GM12865 (cell line): ENCODE measurements at regions not wholly inside any gene's neighbourhood (a gene's known extent, or its start where the extent isn't known, plus 50 kb on each side); places are given as distances from the start of the nearest gene placed in this dataset.

Experiments
- DNase-seq: peaks from one replicate; pipeline ENCODE4 v3.0.0; 2010; ENCODE audit warnings: low read depth
- H3K4me3 ChIP-seq: 2 replicates; pipeline ENCODE4 v1.5.1; 2011; ENCODE audit warnings: mild to moderate bottlenecking, low read depth, low read length, control low read depth
- TF ChIP-seq, protein P1 (sequence below): IDR thresholded peaks from 2 replicates; pipeline ENCODE4 v1.5.1; 2011; ENCODE audit warnings: low read length, control low read depth, low read depth, inconsistent platforms; ENCODE audit not compliant: insufficient read depth; ENCODE audit errors: missing control alignments

DNA sequence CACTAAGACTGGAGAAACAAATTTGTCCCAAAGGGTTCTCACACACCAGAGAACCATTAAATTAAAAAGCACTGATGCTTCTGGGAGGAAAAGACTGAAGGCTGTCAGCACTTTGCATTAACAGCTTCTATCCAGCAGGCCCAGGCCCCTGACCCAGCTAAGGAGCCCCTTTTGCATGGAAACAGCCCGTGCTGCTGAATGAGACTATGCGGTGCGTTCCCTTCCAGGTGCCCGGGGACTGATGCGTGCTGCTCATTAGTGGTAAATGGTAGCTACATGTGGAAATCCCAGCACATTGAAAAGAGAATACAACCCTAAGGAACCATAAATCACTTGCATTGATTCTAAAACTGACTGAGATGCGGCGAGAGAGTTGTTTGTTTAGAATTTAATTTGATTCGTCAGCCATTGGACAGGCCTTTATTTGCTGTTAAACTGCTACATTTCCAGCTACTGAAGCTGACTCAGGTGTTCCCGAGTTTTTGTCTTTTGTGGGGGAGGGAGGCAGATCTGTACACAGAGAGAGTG, 351.0 kb upstream of the SLC24A2 start:
- TF ChIP-seq, protein P1, sequence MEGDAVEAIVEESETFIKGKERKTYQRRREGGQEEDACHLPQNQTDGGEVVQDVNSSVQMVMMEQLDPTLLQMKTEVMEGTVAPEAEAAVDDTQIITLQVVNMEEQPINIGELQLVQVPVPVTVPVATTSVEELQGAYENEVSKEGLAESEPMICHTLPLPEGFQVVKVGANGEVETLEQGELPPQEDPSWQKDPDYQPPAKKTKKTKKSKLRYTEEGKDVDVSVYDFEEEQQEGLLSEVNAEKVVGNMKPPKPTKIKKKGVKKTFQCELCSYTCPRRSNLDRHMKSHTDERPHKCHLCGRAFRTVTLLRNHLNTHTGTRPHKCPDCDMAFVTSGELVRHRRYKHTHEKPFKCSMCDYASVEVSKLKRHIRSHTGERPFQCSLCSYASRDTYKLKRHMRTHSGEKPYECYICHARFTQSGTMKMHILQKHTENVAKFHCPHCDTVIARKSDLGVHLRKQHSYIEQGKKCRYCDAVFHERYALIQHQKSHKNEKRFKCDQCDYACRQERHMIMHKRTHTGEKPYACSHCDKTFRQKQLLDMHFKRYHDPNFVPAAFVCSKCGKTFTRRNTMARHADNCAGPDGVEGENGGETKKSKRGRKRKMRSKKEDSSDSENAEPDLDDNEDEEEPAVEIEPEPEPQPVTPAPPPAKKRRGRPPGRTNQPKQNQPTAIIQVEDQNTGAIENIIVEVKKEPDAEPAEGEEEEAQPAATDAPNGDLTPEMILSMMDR: no peak
- no peak for DNase-seq
- no peak overlapping the region for H3K4me3 ChIP-seq

DNA sequence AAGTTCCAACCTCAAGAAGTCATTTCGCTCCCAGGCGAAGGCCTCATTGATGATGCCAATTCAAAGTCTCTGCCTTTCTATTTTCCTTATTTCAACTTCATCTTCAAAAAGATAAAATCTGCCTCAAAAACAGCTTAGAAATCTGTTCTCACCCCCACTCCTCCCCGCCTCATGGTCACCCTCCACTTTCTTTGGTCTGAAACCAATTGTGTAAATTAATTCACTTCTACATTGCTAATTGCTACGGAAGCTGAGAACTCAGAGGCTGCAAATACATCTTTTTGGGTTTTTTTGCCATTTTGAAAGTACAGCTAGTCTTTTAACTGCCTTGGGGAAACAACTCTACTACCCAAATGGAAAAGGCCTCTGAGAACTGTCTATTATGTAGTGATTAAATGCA, 350.0 kb upstream of the SLC24A2 start:
- no peak overlapping the region for H3K4me3 ChIP-seq
- DNase-seq: no peak
- TF ChIP-seq, protein P1: no peak

DNA sequence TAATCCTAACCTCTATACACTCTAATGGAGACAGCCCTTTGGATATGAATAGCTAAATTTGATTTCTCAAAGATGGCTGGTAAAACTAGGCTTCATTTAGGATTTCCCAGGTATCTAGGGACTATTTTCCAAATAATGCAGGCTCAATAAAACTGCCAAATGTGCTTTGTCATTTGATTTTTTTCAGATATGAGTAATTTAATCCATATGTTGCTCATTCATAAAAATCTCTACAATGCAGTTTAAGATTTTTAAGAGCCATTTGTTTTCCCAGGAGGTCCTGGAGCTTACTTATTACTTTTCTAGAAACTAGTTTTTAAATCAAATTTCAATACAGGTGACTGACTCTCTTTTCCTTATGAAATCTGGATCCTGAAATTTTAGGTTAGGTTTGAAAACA, 349.3 kb upstream of the SLC24A2 start:
- DNase-seq: no peak
- TF ChIP-seq, protein P1: no peak
- H3K4me3 ChIP-seq: no peak overlapping the region

DNA sequence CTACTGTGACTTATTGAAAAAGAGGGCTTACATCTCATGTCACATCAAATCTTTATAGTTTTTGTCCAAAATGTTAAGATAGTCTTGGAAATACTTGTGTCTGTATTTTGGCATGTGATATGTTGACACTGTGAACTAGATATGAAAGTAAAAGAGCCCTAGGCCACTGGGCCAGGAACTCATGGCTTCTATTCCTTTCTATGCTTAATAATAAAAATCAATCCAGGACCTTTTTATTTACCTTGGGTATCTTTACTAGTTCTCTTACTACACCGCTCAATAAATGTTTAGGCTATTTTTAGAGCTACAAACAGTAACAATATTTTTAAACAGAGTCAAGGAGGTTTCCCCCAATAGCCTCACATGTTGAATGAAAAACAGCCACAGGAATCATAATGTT, 348.6 kb upstream of the SLC24A2 start:
- no peak overlapping the region for H3K4me3 ChIP-seq
- TF ChIP-seq, protein P1: no peak
- no peak for DNase-seq

DNA sequence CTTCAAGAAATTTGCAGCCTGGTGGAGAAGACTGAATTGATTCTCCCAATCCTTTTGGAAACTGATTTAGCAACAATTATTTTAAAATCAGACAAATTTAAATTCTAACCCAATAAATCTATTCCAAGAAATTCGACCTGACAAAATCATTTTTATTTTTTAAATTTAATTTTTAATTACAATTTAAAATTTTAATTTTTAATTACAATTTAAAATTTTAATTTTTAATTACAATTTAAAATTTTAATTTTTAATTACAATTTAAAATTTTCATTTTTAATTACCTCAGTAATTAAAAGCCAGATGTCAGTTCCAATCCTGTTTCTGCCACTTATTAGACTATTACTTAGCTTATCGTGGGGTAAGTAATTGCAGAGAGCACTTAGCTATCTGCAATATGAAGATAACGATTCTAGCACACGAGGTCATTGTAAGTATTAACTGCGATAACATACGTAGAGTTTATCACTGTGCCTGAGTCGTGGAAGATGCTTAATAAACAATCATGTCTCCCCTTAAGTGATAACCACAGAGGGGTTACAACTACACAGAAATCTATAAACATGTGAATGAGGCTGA, 346.4 kb upstream of the SLC24A2 start:
- DNase-seq: no peak
- H3K4me3 ChIP-seq: no peak overlapping the region

DNA sequence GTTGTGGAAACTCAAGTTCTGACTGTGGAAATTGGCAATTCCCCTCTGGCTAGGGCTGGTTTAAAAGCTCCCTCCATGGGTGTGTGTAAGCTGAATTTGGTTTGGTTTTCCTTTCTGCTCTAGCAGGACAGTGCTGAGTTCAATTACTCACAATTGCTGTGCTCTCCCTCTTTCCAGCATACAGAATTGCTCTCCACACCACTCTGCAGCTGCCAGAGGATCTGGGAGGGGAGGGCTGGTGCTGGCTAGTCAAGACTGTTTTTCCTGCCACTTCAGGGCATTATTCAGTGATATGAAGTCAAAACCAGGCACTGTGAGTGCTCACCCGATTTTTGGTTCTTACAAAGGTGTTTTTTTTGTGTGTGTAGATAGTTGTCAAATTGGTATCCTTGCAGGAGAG, 336.9 kb upstream of the SLC24A2 start:
- no peak for DNase-seq
- TF ChIP-seq, protein P1: no peak
- no peak overlapping the region for H3K4me3 ChIP-seq

More for the DNA sequence above, 346.4 kb upstream of the SLC24A2 start:
- TF ChIP-seq, protein P1: no peak

DNA sequence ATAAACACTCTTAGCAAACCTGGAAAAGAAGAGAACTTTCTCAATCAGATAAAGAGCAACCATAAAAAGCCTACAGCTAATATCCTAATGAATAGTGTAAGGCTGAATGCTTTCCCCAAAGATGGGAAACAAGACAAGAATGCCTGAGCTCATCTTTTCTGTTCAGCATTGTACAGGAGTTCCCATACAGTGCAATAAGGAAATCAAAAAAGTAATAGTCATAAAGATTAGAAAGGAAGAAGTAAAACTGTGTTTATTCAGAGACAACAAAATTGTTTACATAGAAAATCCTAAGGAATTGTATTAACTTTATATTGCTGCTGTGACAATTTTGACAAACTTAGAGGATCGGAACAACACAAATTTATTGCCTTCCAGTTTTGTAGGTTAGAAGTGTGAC, 330.7 kb upstream of the SLC24A2 start:
- TF ChIP-seq, protein P1: no peak
- H3K4me3 ChIP-seq: no peak overlapping the region
- DNase-seq: no peak
